ENCODE measurements at regions not wholly inside any gene's neighbourhood (a gene's known extent, or its start where the extent isn't known, plus 50 kb on each side); places are given as distances from the start of the nearest gene placed in this dataset.

DNA sequence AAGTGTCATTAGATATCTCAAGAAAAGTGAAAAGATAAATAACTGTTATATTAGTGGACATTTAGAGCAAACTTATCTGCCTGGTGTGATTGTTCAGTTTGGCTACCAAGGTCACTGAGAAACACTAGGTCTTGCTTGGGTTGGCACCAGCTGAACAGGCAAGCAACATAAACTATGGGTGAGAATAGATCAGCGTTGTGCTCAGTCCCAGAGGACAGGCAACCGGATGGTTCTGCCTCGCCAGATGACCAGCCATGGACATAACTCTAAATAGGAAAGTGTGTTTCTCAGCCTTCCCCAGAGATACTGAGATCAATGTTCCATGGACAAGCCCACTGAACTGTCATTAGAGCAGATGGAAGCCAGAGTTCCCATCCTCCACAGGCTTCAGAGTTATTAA is 203.4 kb upstream of the VRK2 start:
- ATAC-seq (no peak), DNase-seq (no peak)

DNA sequence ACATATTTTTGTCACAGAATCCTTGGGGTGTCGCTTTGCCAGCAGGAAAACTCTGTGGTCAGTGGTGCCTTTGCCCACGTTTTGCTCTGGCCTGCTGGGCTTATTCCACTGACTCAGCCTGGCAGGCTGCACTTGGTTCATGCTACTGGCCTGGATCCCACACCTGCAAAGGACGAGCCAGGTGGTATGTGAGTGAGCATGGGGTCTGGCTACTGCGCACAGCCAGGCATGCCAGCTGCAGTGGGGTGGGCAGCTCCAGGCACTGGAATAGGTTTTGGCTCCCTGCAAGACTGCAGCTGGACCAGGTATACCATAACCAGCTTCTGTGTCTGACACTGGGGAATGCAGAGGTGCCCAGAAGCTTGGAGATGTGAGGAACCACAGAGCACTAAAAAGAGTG is 197.9 kb upstream of the VRK2 start:
- DNase-seq: no peak
- no peak for ATAC-seq

DNA sequence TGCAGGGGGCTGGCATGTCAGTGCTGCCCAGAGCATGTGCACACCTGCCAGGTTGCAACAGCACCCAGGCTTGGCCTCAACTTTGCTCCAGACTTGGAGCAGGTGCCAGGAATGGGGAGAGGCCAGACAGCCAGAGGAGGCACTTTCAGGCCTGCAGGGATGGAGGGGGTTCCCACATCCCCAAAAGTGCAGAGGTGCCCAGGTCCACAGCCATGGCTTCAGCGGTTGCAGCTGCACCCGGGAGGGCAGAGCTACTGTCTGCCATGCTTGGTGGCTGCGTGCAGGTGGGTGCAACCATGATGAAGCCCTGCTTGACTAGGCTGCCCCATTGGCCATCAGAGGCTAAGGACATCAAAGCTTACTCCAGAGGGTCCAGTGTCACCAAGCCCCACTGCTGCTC is 196.8 kb upstream of the VRK2 start:
- ATAC-seq (no peak), DNase-seq (no peak)

DNA sequence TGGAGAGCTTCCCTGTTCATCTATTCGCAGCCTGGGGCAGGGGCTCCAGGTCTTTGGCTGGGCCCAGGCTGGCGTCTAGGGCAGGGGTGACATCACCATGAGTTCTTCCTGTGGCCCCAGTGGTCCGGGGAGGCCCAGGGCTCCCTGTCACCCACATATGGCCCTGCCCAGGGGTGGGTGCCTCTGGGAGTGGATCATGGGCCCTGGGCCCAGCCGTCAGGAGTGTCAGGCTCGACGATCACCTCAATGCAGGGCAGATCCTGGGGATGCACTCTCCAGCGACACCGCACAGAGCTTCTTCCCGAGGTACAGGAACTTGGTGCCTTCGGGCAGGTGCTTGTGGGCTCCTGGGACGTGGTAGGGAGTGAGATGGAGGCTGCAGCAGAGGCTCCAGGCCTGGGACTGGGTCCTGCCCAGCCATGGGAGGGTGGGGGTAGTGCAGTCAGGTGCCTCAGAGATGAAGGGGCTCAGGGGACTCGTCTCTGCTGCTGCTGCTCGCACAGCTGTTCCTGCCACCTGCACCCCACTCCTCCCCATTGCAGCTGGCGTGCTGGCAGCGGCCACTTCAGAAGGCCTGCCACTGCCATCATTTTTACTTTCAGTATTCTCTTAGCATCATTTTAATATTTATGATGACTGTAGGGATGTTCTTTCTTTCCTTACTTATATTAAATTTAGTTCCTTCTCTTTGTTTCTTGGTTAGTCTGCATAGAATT is 196.0 kb upstream of the VRK2 start:
- no peak for DNase-seq
- ATAC-seq: no peak

DNA sequence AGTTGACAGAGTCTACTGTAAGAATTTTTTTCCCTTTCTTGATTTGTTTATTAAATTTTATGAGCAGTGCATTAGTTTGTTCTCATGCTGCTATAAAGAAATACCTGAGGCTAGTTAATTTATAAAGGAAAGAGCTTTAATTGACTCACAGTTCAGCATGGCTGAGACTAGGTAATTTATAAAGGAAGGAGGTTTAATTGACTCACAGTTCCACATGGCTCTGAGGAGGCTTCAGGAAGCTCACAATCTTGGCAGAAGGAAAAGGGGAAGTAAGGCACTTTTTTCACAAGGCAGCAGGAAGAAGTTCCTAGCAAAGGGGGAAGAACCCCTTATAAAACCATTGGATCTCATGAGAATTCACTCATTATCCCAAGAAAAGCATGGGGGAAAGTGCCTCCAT is 191.4 kb upstream of the VRK2 start:
- no peak for ATAC-seq

DNA sequence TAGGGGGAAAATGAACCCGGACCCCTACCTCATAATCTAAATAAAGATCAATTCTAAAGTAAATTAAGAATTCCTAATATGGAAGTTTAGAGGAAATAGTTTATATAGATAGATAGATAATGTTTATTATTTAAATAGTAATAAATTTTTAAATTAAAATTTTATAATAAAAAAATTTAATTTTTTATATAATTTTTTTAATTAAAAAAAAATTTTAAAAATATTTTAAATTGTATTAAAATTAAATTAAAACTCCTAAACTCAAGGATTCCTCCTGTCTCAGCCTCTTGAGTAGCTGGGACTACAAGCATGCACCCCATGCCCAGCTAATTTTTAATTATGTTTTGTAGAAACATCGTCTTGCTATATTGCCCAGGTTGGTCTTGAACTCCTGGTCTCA is 186.9 kb upstream of the VRK2 start:
- DNase-seq (no peak), ATAC-seq (no peak)

More for the DNA sequence above, 191.4 kb upstream of the VRK2 start:
- DNase-seq: no peak

DNA sequence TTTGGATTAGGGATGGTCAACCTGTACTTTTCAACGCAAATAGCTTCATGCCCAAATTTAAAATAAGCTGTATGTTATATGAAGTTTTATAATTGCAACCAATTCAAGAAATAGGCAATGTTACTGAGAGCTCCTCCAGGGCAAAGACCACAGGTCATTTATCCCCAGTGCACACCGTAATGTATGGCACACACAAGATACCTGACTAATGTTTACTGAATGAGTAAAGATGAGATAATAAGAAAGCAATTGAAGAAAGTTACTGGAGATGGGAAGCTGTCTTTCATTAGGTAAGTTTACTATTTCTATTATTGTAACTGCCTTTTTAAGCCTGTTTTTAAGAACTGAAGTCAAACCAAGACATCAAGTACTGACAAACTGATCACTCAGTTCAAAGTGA is 184.5 kb upstream of the VRK2 start:
- DNase-seq: no peak
- ATAC-seq: no peak

DNA sequence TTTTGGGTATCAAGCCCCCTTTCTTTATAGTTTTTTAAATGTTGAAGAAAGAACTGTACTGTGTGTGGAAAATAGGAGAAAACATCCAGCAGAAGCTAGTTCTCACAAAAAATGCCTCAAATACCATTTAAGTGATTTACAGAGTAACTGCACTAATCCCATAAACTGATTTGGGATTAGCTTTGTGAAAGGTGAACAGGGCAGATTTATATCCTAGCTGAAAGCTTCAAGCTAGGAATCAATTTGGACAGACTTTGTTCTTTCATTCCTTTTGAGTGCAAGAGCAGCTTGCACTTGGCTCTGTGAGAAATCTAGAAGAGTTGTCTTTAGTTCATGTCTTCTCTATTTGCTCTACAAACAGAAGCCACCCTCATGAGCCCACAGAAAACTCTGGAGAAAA is 183.9 kb upstream of the VRK2 start:
- DNase-seq: no peak
- ATAC-seq: no peak

DNA sequence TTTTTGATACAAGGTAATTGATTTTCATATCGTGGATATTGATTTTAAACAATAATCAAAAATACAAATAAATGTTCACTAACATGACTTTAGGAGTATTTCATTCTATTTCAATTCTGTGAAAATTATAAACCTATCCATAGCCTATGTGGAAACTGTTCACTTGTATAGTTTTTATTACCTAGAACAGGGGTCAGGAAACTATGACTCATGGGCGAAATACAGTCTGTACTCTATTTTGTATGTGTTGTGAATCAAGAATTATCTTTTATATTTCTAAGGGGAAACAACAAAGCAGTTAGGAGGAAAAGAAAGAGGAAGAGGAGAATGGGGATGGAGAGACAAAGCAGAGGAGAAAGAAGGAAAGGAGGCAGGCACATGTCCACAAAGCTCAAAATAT is 181.7 kb upstream of the VRK2 start:
- no peak for ATAC-seq
- DNase-seq: no peak

DNA sequence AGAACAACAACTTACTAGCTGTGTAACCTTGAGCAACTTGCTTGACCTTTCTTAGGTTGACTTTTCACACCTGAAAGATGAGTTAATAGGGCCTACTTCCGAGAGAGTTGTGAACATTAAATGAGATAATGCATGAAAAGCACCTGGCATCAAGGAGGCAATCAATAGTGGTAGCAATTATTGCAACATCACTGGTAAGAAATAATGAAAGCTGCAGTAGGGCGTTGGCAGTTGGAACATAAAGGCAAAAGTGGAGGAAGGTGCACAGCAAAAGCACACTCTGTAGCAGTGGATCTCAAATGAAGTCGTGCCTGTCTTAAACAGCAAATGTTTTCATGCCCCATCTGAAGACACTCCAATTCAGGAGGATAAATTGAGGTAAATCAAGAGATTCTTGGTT is 178.9 kb upstream of the VRK2 start:
- no peak for ATAC-seq
- DNase-seq: no peak

DNA sequence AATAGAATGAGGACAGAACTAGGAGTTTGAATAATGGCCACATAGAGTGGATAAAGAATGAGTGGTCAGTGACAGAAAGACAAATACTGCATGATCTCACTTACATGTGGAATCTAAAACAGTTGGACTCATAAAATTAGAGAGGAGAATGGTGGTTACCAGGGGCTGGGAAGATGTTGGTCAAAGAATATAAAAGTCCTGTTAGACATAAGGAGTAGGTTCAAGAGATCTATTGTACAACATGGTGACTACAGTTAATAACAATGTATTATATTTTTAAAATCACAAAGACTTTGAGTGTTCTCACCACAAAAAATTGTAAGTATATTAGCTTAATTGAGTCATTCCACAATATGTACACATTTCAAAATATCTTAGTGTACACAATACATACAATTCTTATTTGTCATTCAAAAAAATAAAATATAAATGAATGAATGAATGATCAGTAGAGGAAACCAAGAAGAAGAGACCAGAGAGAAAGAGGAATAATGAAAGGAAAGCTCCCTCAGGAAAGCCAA is 177.9 kb upstream of the VRK2 start:
- no peak for DNase-seq
- ATAC-seq: no peak

DNA sequence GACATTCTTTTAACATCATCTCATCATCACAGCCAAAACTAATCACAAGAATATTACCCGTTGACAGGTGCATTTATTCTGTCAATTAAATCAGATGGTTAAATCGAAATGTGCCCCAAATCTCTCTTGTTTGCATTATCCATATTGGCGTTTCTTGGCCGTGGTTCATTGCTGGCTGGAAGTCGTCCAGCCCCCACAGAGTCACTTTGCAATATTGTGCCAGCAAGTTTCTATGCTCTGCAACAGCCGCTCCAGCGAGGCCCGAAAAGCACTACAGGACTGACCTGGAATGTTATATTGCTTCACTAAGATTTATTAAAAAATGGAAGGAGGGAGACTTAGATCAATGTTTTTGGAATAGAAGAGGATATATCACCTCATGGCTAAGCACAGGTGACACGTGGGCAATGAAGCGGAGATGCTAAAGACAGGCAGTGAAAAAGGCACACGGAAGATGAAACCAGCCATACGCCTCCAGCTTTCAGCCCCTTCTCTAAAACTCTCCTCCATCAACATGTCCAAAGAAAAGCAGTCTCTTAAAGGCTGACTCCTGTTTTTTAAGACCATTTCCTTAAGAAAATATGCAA is 176.8 kb upstream of the VRK2 start:
- DNase-seq (no peak), ATAC-seq (no peak)

DNA sequence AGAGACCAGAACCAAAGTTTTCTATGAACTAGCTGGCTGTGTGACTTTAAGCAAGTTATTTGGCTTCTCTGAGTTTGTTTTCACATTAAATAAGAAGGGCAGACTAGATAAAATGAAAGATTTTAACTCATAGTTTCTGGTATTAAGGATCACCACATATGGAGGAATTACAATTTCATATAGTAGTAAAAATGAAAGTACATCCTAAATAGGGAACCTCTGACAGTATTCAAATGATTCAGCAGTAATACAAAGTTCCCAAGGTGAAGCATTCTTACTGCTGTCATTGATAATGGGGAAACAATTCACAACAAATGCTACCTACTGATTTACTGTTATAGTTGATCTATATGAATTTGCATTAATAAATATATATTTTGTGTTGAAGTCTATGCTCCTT is 170.3 kb upstream of the VRK2 start:
- DNase-seq: no peak
- ATAC-seq: no peak

DNA sequence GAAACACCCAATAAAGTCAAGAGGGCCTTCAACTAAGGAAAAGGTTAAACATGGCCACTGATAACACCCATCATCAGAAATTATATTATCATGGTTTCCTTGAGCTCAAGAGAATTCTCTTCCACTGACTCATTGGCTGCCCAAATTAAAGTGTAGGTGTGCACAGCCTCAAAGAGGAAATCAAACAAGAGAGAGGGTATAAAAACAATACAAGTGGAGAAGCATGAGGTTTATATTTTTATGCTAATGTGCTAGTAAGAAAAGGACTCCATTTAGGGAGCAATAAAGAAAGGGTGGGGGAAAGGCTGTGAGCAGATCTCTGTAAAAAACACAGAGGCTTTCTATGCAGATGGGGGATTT is 168.8 kb upstream of the VRK2 start:
- ATAC-seq: no peak
- DNase-seq: no peak

DNA sequence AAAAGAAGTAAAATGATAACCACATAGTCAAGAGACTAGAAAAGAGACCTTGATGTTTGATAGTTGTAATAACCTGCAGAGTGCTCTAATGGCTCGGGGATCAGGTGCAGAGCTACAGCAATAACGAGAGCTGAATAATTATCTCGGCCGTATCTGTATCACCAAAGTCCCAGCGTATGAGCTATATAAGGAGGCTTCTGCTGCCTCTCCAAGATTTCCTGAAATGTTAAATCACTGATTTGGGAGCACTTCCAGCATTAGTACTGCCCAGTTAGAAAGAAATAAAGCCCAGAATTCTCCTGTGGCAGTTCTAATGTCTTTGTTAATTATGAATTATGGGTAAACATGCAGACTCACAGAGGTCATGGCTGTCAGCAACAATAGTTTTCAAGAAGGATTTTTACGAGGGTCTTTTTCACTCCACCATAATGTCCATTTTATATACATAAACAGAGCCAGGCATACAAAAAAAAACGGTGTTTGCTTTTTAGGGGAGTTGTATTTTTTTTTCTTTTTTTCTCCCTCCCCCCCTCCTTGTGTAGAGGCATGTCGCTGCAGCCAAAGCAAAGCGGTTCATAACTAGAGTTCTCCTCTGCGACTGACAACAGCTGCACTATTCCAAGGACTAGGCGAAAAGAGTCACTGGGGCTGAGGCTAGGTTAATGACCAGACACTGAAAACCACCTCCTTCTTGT is 168.3 kb upstream of the VRK2 start:
- no peak for ATAC-seq
- no peak for DNase-seq

DNA sequence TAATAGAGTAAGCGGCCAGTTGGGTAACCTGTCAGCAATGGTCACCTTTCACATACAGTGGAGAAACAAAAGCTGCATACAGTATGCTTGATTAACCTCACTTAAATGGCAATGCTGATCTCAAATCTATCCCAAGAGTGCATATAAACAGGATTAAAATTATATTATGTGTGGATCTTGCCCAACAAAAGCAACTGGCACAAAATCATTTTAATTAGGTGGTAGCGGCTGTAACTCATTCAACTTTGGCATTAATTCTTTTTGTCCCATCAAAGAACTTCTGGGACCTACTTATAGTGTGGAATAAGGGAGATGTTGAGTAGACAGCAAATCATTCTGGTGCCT is 167.8 kb upstream of the VRK2 start:
- no peak for DNase-seq
- no peak for ATAC-seq

DNA sequence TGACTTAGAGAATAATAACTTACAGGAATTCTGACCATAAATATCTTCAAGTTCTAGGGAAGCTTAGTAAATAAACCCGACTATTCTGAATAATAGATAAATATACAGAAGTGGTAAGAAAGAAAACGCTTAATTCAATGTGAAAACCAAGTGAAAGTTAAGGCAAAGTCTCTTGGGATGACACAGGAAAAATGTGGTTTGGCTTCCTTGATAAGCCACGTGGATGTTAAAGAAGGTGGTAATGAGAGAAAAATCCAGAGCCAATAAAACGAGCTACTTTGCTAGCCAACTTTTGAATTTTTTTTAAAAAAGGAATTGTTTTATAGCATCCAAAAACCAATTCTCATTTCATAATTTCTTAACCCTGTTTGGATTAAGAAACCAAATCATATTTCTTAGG is 166.2 kb upstream of the VRK2 start:
- ATAC-seq (no peak), DNase-seq (no peak)

DNA sequence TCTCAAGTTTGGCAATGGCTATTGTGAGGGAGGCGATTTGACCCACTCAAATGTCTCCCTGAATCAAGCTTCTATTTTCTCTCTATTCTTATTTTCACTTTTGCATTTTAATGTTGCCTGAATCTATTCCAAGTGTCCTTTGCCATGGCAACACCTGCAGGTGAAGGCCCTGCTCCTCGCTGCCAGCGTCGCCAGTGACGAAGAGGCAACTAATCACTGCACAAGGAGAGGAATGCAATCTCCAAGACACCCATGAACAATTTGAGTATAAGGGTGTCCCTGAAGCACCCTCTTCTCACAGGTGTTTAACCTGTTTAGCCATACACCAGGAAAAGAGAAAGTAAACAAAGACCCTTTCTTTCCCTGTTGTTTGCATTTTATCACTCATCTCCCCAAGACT is 165.6 kb upstream of the VRK2 start:
- no peak for ATAC-seq
- DNase-seq: no peak

DNA sequence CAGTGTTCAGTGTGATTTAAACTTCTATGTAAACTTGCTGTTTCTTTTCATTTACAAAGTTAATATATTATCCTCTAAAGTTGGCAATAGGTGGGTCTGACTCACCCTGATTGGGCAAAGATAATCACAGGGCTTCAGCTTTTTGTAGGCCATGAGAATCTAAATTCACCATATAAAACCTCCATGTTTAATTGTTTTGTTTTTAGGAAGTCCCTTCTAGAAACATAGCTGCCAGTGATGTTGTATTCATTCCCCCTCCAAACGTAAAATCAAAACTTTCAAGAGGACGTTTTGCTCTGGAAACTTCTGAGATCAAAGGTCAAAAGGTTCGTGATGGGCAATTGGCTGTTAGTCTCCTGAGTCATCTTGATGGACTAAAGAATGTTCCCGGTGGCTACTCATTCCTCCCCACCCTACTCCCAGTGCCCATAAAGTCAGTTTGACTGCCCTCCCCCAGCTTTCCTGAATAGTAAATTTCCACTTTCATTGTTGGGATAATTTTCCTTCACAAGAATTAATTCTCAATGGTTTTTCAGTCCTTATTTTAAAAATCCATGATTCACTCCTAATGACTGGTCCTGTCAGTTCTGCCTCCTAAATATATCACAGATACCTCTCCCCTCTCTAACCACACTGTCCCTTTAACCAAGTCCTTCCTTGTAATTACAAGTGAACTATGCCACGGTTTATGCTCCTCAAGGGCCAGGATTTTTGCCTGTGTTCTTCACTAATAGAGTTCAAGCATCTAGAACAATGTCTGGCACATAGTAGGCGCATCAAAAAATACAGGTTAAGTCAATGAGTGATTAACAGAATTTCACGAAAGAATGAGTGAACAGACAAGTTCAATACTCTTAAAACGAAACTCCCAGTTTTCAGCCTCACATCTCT is 164.4 kb upstream of the VRK2 start:
- DNase-seq: no peak
- ATAC-seq: no peak

DNA sequence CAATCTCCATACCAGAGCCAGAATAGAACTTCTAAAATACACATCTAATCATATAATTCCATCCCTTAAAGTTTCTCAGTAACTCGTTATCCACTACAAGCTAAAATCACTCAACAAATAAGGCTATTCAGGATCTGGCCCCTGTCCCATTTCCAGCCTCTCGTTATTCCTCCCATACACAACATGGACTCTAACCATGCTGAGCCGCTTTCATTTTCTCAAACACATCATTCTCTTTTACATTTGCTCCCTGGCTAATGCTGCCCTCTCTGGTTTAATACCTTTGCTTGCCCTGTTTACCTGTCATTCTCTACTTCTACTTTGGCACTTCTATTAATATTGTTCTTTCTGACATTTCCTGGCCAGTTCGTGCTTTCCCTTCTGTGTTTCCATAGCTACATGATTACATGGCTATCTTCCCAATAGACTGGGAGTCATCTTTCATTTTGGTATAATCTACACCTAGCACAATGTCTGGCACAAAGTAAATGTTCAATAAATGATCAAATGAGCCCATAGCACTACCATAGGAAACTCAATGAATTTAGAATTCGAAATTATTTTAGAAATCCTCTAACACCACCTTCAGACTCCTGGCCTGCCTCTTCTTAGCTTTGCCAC is 163.6 kb upstream of the VRK2 start:
- DNase-seq: no peak
- ATAC-seq: no peak

DNA sequence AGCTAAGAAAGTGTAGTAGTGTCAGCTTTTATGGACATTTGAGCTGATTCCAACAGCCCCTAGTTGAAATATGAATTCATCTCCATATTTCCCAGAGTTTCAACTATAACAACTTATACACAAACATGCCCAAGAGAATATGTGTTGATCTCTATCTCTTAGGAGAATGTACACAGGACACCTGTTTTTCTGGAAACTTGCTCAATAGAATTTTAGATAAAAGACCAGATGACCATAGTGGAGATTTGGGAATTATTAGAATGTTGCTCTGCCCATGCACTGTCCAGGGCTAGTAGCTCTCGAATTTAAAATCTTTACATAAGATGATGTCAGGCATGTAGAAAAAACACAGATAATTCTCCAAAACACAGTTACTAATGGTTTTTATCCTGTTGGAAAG is 162.3 kb upstream of the VRK2 start:
- no peak for DNase-seq
- no peak for ATAC-seq

DNA sequence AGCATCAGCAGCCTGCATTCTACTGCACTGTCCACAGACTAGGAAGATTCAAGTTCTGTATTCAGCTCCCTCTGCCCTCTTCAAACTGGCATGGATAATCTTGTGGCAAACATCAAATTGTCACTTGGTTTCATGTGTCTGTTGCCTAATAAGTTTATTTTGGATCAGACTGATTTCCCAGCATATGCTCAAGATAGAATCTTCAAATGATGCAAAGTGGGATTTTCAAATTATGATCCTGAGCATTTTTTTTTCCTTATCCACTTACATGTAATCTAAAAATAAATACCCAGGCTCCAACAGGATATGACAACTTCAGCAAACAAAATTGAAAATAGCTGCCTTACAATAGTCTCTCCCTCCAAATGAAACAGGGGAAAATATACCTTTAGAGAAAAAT is 160.9 kb upstream of the VRK2 start:
- ATAC-seq: no peak

More for the DNA sequence above, 160.9 kb upstream of the VRK2 start:
- DNase-seq: no peak
